ENCODE measurements at regions not wholly inside any gene's neighbourhood (a gene's known extent, or its start where the extent isn't known, plus 50 kb on each side); places are given as distances from the start of the nearest gene placed in this dataset.

GRCh38 chr5:125317536-125317995 is 571.1 kb upstream of the ZNF608 start:
- H3K36me3 Mint-ChIP-seq (ENCODE audit: unreplicated experiment) = peaks cover 9% of the 10 kb centered on the region
- peaks cover 20% of the 10 kb centered on the region for H3K4me1 Mint-ChIP-seq (ENCODE audit: low read depth, unreplicated experiment)
- H3K9me3 Mint-ChIP-seq (ENCODE audit: unreplicated experiment) = peaks cover 9% of the 10 kb centered on the region
- H3K4me3 Mint-ChIP-seq (ENCODE audit: unreplicated experiment) = peak overlapping the region; percentile 63
- DNase-seq = peak; percentile 70
- peaks cover 4% of the 10 kb centered on the region for H3K27me3 Mint-ChIP-seq (ENCODE audit: unreplicated experiment)
- peak overlapping the region; percentile 95 for H3K27ac Mint-ChIP-seq (ENCODE audit: unreplicated experiment)
- TF ChIP-seq CTCF (IDR thresholded peaks at IDR 0.05; ENCODE audit: partially characterized antibody, unreplicated experiment) = no peak

- H3K36me3 Mint-ChIP-seq (ENCODE audit: unreplicated experiment) = no peaks in the 10 kb centered on the region
- no peaks in the 10 kb centered on the region for H3K27me3 Mint-ChIP-seq (ENCODE audit: unreplicated experiment)
- peaks cover 7% of the 10 kb centered on the region for H3K9me3 Mint-ChIP-seq (ENCODE audit: unreplicated experiment)
- no peak for DNase-seq
- no peak overlapping the region for H3K4me3 Mint-ChIP-seq (ENCODE audit: unreplicated experiment)
- no peak for TF ChIP-seq CTCF (IDR thresholded peaks at IDR 0.05; ENCODE audit: partially characterized antibody, unreplicated experiment)
- H3K4me1 Mint-ChIP-seq (ENCODE audit: low read depth, unreplicated experiment) = peaks cover 31% of the 10 kb centered on the region
- no peak overlapping the region for H3K27ac Mint-ChIP-seq (ENCODE audit: unreplicated experiment)
These were observed 575.2 kb upstream of the ZNF608 start for GRCh38 chr5:125321654-125322053.

GRCh38 chr5:125323613-125324012 is 577.2 kb upstream of the ZNF608 start:
- no peak overlapping the region for H3K4me3 Mint-ChIP-seq (ENCODE audit: unreplicated experiment)
- H3K36me3 Mint-ChIP-seq (ENCODE audit: unreplicated experiment) = no peaks in the 10 kb centered on the region
- no peak for TF ChIP-seq CTCF (IDR thresholded peaks at IDR 0.05; ENCODE audit: partially characterized antibody, unreplicated experiment)
- H3K27me3 Mint-ChIP-seq (ENCODE audit: unreplicated experiment) = no peaks in the 10 kb centered on the region
- no peak for DNase-seq
- peak overlapping the region; percentile 10 for H3K27ac Mint-ChIP-seq (ENCODE audit: unreplicated experiment)
- peaks cover 33% of the 10 kb centered on the region for H3K4me1 Mint-ChIP-seq (ENCODE audit: low read depth, unreplicated experiment)
- peaks cover 4% of the 10 kb centered on the region for H3K9me3 Mint-ChIP-seq (ENCODE audit: unreplicated experiment)

- H3K27ac Mint-ChIP-seq (ENCODE audit: unreplicated experiment) = peak overlapping the region; percentile 93
- TF ChIP-seq CTCF (IDR thresholded peaks at IDR 0.05; ENCODE audit: partially characterized antibody, unreplicated experiment) = no peak
- H3K4me1 Mint-ChIP-seq (ENCODE audit: low read depth, unreplicated experiment) = peaks cover 38% of the 10 kb centered on the region
- DNase-seq = no peak
- H3K9me3 Mint-ChIP-seq (ENCODE audit: unreplicated experiment) = no peaks in the 10 kb centered on the region
- H3K27me3 Mint-ChIP-seq (ENCODE audit: unreplicated experiment) = no peaks in the 10 kb centered on the region
- peak overlapping the region; percentile 15 for H3K4me3 Mint-ChIP-seq (ENCODE audit: unreplicated experiment)
- H3K36me3 Mint-ChIP-seq (ENCODE audit: unreplicated experiment) = peaks cover 7% of the 10 kb centered on the region
These were observed 579.2 kb upstream of the ZNF608 start for GRCh38 chr5:125325488-125326149.

- Mint-ChIP-seq H3K27me3 (ENCODE audit: unreplicated experiment) (no peaks in the 10 kb centered on the region), H3K36me3 (ENCODE audit: unreplicated experiment) (peaks cover 7% of the 10 kb centered on the region), H3K9me3 (ENCODE audit: unreplicated experiment) (no peaks in the 10 kb centered on the region), H3K27ac (ENCODE audit: unreplicated experiment) (peak overlapping the region; percentile 93), H3K4me1 (ENCODE audit: low read depth, unreplicated experiment) (peaks cover 40% of the 10 kb centered on the region), H3K4me3 (ENCODE audit: unreplicated experiment) (peak overlapping the region; percentile 15)
- no peak for DNase-seq
- TF ChIP-seq CTCF (IDR thresholded peaks at IDR 0.05; ENCODE audit: partially characterized antibody, unreplicated experiment) = no peak
These were observed 579.7 kb upstream of the ZNF608 start for GRCh38 chr5:125326150-125326510.

Measured in glutamatergic neuron (in vitro differentiated cells).